ENCODE measurements at regions not wholly inside any gene's neighbourhood (a gene's known extent, or its start where the extent isn't known, plus 50 kb on each side); places are given as distances from the start of the nearest gene placed in this dataset.

GRCh38 chr6:4563156-4563555, 213.0 kb upstream of the CDYL start:
- DNase-seq (ENCODE audit: low read depth in 3 of 3, low spot score in 1 of 3), result no peak

GRCh38 chr6:4561773-4562400, 214.3 kb upstream of the CDYL start:
- no peak for DNase-seq (ENCODE audit: low read depth in 3 of 3, low spot score in 1 of 3)

GRCh38 chr6:4561078-4561435, 215.1 kb upstream of the CDYL start:
- no peak for DNase-seq (ENCODE audit: low read depth in 3 of 3, low spot score in 1 of 3)

- no peak for DNase-seq (ENCODE audit: low read depth in 3 of 3, low spot score in 1 of 3)
Observed at GRCh38 chr6:4560221-4561077, 215.8 kb upstream of the CDYL start.

GRCh38 chr6:4559281-4559875, 216.8 kb upstream of the CDYL start:
- DNase-seq (ENCODE audit: low read depth in 3 of 3, low spot score in 1 of 3), result no peak

GRCh38 chr6:4554645-4555044, 221.6 kb upstream of the CDYL start:
- DNase-seq (ENCODE audit: low read depth in 3 of 3, low spot score in 1 of 3), result no peak

- DNase-seq (ENCODE audit: low read depth in 3 of 3, low spot score in 1 of 3), result no peak
Observed at GRCh38 chr6:4553387-4553786, 222.8 kb upstream of the CDYL start.

- no peak for DNase-seq (ENCODE audit: low read depth in 3 of 3, low spot score in 1 of 3)
Observed at GRCh38 chr6:4550227-4550597, 226.0 kb upstream of the CDYL start.

GRCh38 chr6:4549556-4550226, 226.5 kb upstream of the CDYL start:
- no peak for DNase-seq (ENCODE audit: low read depth in 3 of 3, low spot score in 1 of 3)

- no peak for DNase-seq (ENCODE audit: low read depth in 3 of 3, low spot score in 1 of 3)
Observed at GRCh38 chr6:4545893-4546292, 230.3 kb upstream of the CDYL start.

- DNase-seq (ENCODE audit: low read depth in 3 of 3, low spot score in 1 of 3), result no peak
Observed at GRCh38 chr6:4543596-4543995, 232.6 kb upstream of the CDYL start.

- DNase-seq (ENCODE audit: low read depth in 3 of 3, low spot score in 1 of 3), result no peak
Observed at GRCh38 chr6:4533576-4533975, 242.6 kb upstream of the CDYL start.

- DNase-seq (ENCODE audit: low read depth in 3 of 3, low spot score in 1 of 3), result no peak
Observed at GRCh38 chr6:4531406-4531805, 244.8 kb upstream of the CDYL start.

GRCh38 chr6:4522453-4522852, 253.8 kb upstream of the CDYL start:
- DNase-seq (ENCODE audit: low read depth in 3 of 3, low spot score in 1 of 3), result no peak

GRCh38 chr6:4521070-4521469, 255.1 kb upstream of the CDYL start:
- DNase-seq (ENCODE audit: low read depth in 3 of 3, low spot score in 1 of 3), result no peak

GRCh38 chr6:4518506-4518905, 257.7 kb upstream of the CDYL start:
- DNase-seq (ENCODE audit: low read depth in 3 of 3, low spot score in 1 of 3), result no peak

GRCh38 chr6:4516206-4516605, 260.0 kb upstream of the CDYL start:
- no peak for DNase-seq (ENCODE audit: low read depth in 3 of 3, low spot score in 1 of 3)

GRCh38 chr6:4513561-4513960, 262.6 kb upstream of the CDYL start:
- DNase-seq (ENCODE audit: low read depth in 3 of 3, low spot score in 1 of 3), result no peak

GRCh38 chr6:4512051-4512471, 264.1 kb upstream of the CDYL start:
- DNase-seq (ENCODE audit: low read depth in 3 of 3, low spot score in 1 of 3), result no peak

- no peak for DNase-seq (ENCODE audit: low read depth in 3 of 3, low spot score in 1 of 3)
Observed at GRCh38 chr6:4511641-4512020, 264.6 kb upstream of the CDYL start.

- DNase-seq (ENCODE audit: low read depth in 3 of 3, low spot score in 1 of 3), result no peak
Observed at GRCh38 chr6:4510906-4511640, 265.1 kb upstream of the CDYL start.
